ENCODE measurements at regions not wholly inside any gene's neighbourhood (a gene's known extent, or its start where the extent isn't known, plus 50 kb on each side); places are given as distances from the start of the nearest gene placed in this dataset.

- TF ChIP-seq POLR2AphosphoS5 (IDR thresholded peaks at IDR 0.05): no peak
- no peak for TF ChIP-seq POLR2A (IDR thresholded peaks at IDR 0.05)
- no peak for TF ChIP-seq CTCF (IDR thresholded peaks at IDR 0.05)
Measured at GRCh38 chr4:96524311-96524875, 684.5 kb downstream of the PDHA2 start.

Measured in suprapubic skin (tissue), 4 donors.